GM12878 (cell line): ENCODE measurements at regions not wholly inside any gene's neighbourhood (a gene's known extent, or its start where the extent isn't known, plus 50 kb on each side); places are given as distances from the start of the nearest gene placed in this dataset.

Experiments
- CTCF ChIP-seq, 3 experiments: IDR thresholded peaks in 2 of 3; conservative IDR thresholded peaks in 1 of 3; 2 replicates each; pipeline ENCODE4 v1.5.1; 2011; ENCODE audit warnings: low read depth in 3 of 3, low read length in 3 of 3, mild to moderate bottlenecking in 3 of 3, control low read depth in 2 of 3, moderate library complexity in 2 of 3, inconsistent platforms in 1 of 3, mixed read lengths in 1 of 3; ENCODE audit not compliant: control insufficient read depth in 2 of 3, insufficient read depth in 1 of 3; ENCODE audit errors: extremely low read depth in 1 of 3
- EZH2 ChIP-seq: IDR thresholded peaks from 2 replicates; pipeline ENCODE4 v1.6.1; 2012; ENCODE audit warnings: low read depth, mild to moderate bottlenecking, control low read depth, inconsistent platforms, low read length, borderline replicate concordance; ENCODE audit not compliant: control insufficient read depth
- GABPA ChIP-seq: IDR thresholded peaks from 2 replicates; pipeline ENCODE4 v1.6.1; 2014; ENCODE audit warnings: antibody characterized with exemption, low read depth, mild to moderate bottlenecking, inconsistent platforms
- HDAC2 ChIP-seq: fragments of 200-600 bp; sonication (generic); IDR thresholded peaks from 2 replicates; pipeline ENCODE4 v1.6.1; 2017
- IKZF1 ChIP-seq: fragments of 450-650 bp; conservative IDR thresholded peaks from 2 replicates; pipeline ENCODE4 v1.6.1; 2017; ENCODE audit warnings: antibody characterized with exemption, mild to moderate bottlenecking
- JUND ChIP-seq: IDR thresholded peaks from 2 replicates; pipeline ENCODE4 v1.6.1; 2012; ENCODE audit warnings: low read depth, mild to moderate bottlenecking, low read length, improper control_type of control experiment, moderate library complexity
- MYB ChIP-seq: fragments of 150-350 bp; IDR thresholded peaks from 2 replicates; pipeline ENCODE4 v1.6.1; 2014; ENCODE audit warnings: mild to moderate bottlenecking, low read depth, low read length, borderline replicate concordance
- SIN3A ChIP-seq: IDR thresholded peaks from 2 replicates; pipeline ENCODE4 v1.6.1; 2012; ENCODE audit warnings: low read depth, low read length, improper control_type of control experiment
- SUPT20H ChIP-seq: IDR thresholded peaks from 2 replicates; pipeline ENCODE4 v1.6.1; 2011; ENCODE audit warnings: low read depth, mild to moderate bottlenecking, low read length, moderate library complexity, borderline replicate concordance; ENCODE audit not compliant: control insufficient read depth
- ZNF274 ChIP-seq: IDR thresholded peaks from one replicate; pipeline ENCODE4 v1.8.0; 2011; ENCODE audit not compliant: insufficient read length, insufficient read depth
- ZZZ3 ChIP-seq: IDR thresholded peaks from 2 replicates; pipeline ENCODE4 v1.6.1; 2011; ENCODE audit warnings: low read depth; ENCODE audit not compliant: control insufficient read depth, insufficient read length

GRCh38 chr20:17835934-17836300 is 132.7 kb downstream of the SNX5 start:
- TF ChIP-seq SUPT20H (no peak), JUND (no peak), CTCF (IDR thresholded peaks at IDR 0.05 in 2 of 3, conservative IDR thresholded peaks at IDR 0.05 in 1 of 3; ENCODE audit: control insufficient read depth in 2 of 3, extremely low read depth in 1 of 3, insufficient read depth in 1 of 3, low read depth in 3 of 3, low read length in 3 of 3) (no peak), EZH2 (no peak), GABPA (no peak), ZNF274 (no peak), HDAC2 (no peak), SIN3A (no peak), ZZZ3 (no peak), MYB (no peak), IKZF1 (no peak)
